Gastrocnemius medialis (tissue), 4 donors: ENCODE measurements at regions not wholly inside any gene's neighbourhood (a gene's known extent, or its start where the extent isn't known, plus 50 kb on each side); places are given as distances from the start of the nearest gene placed in this dataset.

Source experiments
- CTCF ChIP-seq, 5 experiments: fragments of 450-650 bp in 3 of 5; fragments of 200-600 bp in 2 of 5; sonication (generic) in 2 of 5; IDR thresholded peaks in 4 of 5; conservative IDR thresholded peaks in 1 of 5; 1 replicate in 4 of 5; 2 replicates in 1 of 5; pipeline ENCODE4 v1.5.1; 2016 to 2019; ENCODE audit warnings: antibody characterized with exemption in 5 of 5, mild to moderate bottlenecking in 3 of 5, moderate library complexity in 3 of 5
- POLR2A ChIP-seq, 2 donors: fragments of 450-650 bp; IDR thresholded peaks; one replicate each; pipeline ENCODE4 v1.6.1; 2017; ENCODE audit warnings: antibody characterized with exemption in 2 of 2, mild to moderate bottlenecking in 2 of 2, moderate library complexity in 2 of 2

GRCh38 chr1:209519786-209520185 is 63.7 kb upstream of the CAMK1G start:
- TF ChIP-seq CTCF (IDR thresholded peaks at IDR 0.05 in 4 of 5, conservative IDR thresholded peaks at IDR 0.05 in 1 of 5), result no peak
- no peak for TF ChIP-seq POLR2A (IDR thresholded peaks at IDR 0.05)
